ENCODE measurements at regions not wholly inside any gene's neighbourhood (a gene's known extent, or its start where the extent isn't known, plus 50 kb on each side); places are given as distances from the start of the nearest gene placed in this dataset.

DNA sequence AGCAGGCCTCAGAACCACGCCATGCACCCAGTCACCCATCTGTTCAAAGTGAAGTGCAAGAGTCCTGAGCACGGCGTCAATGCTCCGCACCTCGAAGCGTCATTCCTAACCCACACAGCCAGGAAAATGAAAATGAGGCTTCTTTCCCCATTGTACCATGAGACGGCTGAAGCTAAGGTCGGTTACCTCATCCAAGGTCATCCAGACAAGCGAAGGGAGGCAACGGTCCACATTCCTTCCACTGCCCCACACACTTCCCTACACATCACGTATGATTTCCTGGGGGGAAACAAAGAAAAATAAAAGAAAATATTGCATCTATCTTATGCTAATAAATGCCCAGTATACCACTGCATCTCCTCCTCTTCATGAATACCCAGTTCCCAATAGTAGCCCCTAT lies 113.5 kb upstream of the RAB6C start:
- Mint-ChIP-seq H3K9me3 (no peaks in the 10 kb centered on the region), H3K4me3 (no peak overlapping the region), H3K27ac (no peak overlapping the region), H3K27me3 (peaks cover 6% of the 10 kb centered on the region), H3K4me1 (ENCODE audit: low read depth) (no peaks in the 10 kb centered on the region), H3K36me3 (ENCODE audit: low read depth) (no peaks in the 10 kb centered on the region)
- H3K4me1 ChIP-seq (ENCODE audit: insufficient read depth, low read length), result no peaks in the 10 kb centered on the region
- CTCF ChIA-PET, result no interaction called here
- H3K4me3 ChIP-seq (ENCODE audit: low read length), result no peak overlapping the region
- no peaks in the 10 kb centered on the region for H3K27me3 ChIP-seq (ENCODE audit: control insufficient read depth in 1 of 2, insufficient read depth in 2 of 2, low read length in 2 of 2)
- POLR2A ChIA-PET, result no interaction called here
- H3K9me3 ChIP-seq (ENCODE audit: control insufficient read depth in 1 of 2, insufficient read depth in 1 of 2, low read length in 2 of 2), result peaks cover 0 to 3% of the 10 kb centered on the region in 2 experiments
- H3K36me3 ChIP-seq (ENCODE audit: insufficient read depth, low read length), result no peaks in the 10 kb centered on the region
- intact Hi-C loops (cut with DNase I, micrococcal nuclease), result no loop called here
- no peak for DNase-seq
- TF ChIP-seq, protein P1, sequence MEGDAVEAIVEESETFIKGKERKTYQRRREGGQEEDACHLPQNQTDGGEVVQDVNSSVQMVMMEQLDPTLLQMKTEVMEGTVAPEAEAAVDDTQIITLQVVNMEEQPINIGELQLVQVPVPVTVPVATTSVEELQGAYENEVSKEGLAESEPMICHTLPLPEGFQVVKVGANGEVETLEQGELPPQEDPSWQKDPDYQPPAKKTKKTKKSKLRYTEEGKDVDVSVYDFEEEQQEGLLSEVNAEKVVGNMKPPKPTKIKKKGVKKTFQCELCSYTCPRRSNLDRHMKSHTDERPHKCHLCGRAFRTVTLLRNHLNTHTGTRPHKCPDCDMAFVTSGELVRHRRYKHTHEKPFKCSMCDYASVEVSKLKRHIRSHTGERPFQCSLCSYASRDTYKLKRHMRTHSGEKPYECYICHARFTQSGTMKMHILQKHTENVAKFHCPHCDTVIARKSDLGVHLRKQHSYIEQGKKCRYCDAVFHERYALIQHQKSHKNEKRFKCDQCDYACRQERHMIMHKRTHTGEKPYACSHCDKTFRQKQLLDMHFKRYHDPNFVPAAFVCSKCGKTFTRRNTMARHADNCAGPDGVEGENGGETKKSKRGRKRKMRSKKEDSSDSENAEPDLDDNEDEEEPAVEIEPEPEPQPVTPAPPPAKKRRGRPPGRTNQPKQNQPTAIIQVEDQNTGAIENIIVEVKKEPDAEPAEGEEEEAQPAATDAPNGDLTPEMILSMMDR (IDR thresholded peaks at IDR 0.05), result no peak
- ATAC-seq (ENCODE audit: poor library complexity), result no peak
- no peak overlapping the region for H3K27ac ChIP-seq (ENCODE audit: low read depth in 1 of 2, low read length in 2 of 2)

DNA sequence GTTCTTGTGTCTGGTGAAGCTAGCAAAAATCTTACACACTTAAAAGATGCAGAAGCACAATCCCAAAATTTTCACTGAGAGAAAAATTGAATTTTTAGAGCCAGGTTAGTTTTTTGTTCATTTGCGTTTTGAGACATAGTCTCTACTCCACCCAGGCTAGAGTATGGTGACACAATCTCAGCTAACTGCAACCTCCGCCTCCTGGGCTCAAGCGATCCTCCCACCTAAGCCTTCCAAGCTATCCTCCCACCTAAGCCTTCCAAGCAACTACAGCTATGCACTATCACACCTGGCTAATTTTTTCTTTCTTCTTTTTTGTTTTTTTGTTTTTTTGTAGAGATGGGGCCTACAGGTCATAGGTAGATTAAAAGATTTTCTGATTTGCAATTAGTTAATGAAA lies 113.1 kb upstream of the RAB6C start:
- Mint-ChIP-seq H3K27me3 (peaks cover 7% of the 10 kb centered on the region), H3K9me3 (no peaks in the 10 kb centered on the region), H3K36me3 (ENCODE audit: low read depth) (no peaks in the 10 kb centered on the region), H3K4me1 (ENCODE audit: low read depth) (no peaks in the 10 kb centered on the region), H3K27ac (no peak overlapping the region), H3K4me3 (no peak overlapping the region)
- ChIA-PET POLR2A (no interaction called here), CTCF (interaction anchor here (0.6 kb wide), 1 partner anchor 9 kb away, joined by 3 read pairs; no protein-coding TSS in a partner anchor)
- intact Hi-C loops (cut with DNase I, micrococcal nuclease), result no loop called here
- ATAC-seq (ENCODE audit: poor library complexity) (no peak), DNase-seq (no peak)
- Histone ChIP-seq H3K9me3 (ENCODE audit: control insufficient read depth in 1 of 2, insufficient read depth in 1 of 2, low read length in 2 of 2) (peaks cover 0 to 3% of the 10 kb centered on the region in 2 experiments), H3K4me1 (ENCODE audit: insufficient read depth, low read length) (no peaks in the 10 kb centered on the region), H3K27me3 (ENCODE audit: control insufficient read depth in 1 of 2, insufficient read depth in 2 of 2, low read length in 2 of 2) (no peaks in the 10 kb centered on the region), H3K4me3 (ENCODE audit: low read length) (no peak overlapping the region), H3K27ac (ENCODE audit: low read depth in 1 of 2, low read length in 2 of 2) (no peak overlapping the region), H3K36me3 (ENCODE audit: insufficient read depth, low read length) (no peaks in the 10 kb centered on the region)
- TF ChIP-seq, protein P1 (IDR thresholded peaks at IDR 0.05), result no peak

DNA sequence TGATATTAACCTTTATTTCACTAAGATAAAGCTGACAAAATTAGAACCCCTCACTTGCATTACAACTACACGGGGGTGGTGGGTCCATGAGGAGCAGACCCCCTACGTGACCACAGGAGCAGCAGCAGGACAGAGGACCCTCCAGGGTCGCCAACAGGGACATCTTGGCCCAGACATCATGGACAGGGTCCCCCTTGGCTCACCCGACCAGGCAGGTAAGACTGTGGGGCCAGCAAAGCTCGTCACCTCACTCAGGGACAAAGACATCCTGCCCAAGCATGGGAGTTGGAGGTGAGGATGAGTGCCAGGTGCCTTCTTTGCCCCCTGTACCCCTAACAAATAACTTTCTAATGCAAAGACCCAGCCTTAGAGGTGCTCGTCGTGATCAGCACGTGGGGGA lies 111.3 kb upstream of the RAB6C start:
- ChIA-PET POLR2A (interaction anchor here (0.7 kb wide), 1 partner anchor 21 kb away, joined by 3 read pairs; no protein-coding TSS in a partner anchor), CTCF (no interaction called here)
- DNase-seq (no peak), ATAC-seq (ENCODE audit: poor library complexity) (no peak)
- H3K27me3 ChIP-seq (ENCODE audit: control insufficient read depth in 1 of 2, insufficient read depth in 2 of 2, low read length in 2 of 2), result no peaks in the 10 kb centered on the region
- peaks cover 0 to 2% of the 10 kb centered on the region in 2 experiments for H3K9me3 ChIP-seq (ENCODE audit: control insufficient read depth in 1 of 2, insufficient read depth in 1 of 2, low read length in 2 of 2)
- no peak overlapping the region for H3K27ac Mint-ChIP-seq
- intact Hi-C loops (cut with DNase I, micrococcal nuclease), result no loop called here
- H3K4me3 ChIP-seq (ENCODE audit: low read length), result no peak overlapping the region
- H3K4me3 Mint-ChIP-seq, result no peak overlapping the region
- TF ChIP-seq, protein P1 (IDR thresholded peaks at IDR 0.05), result no peak
- no peaks in the 10 kb centered on the region for H3K4me1 Mint-ChIP-seq (ENCODE audit: low read depth)
- no peaks in the 10 kb centered on the region for H3K36me3 ChIP-seq (ENCODE audit: insufficient read depth, low read length)
- peaks cover 7% of the 10 kb centered on the region for H3K27me3 Mint-ChIP-seq
- H3K4me1 ChIP-seq (ENCODE audit: insufficient read depth, low read length), result no peaks in the 10 kb centered on the region
- no peaks in the 10 kb centered on the region for H3K9me3 Mint-ChIP-seq
- H3K36me3 Mint-ChIP-seq (ENCODE audit: low read depth), result no peaks in the 10 kb centered on the region
- no peak overlapping the region for H3K27ac ChIP-seq (ENCODE audit: low read depth in 1 of 2, low read length in 2 of 2)

All from CD4-positive, alpha-beta T cell (primary cell).